ENCODE measurements at regions not wholly inside any gene's neighbourhood (a gene's known extent, or its start where the extent isn't known, plus 50 kb on each side); places are given as distances from the start of the nearest gene placed in this dataset.

GRCh38 chr2:239558661-239559060 lies 157.8 kb upstream of the HDAC4 start:
- CTCF ChIA-PET = no interaction called here
- Histone ChIP-seq H3K79me2 (ENCODE audit: control insufficient read depth, insufficient read depth, low read length) (no peaks in the 10 kb centered on the region), H3K4me2 (ENCODE audit: insufficient read depth, low read length) (no peak overlapping the region), H2AFZ (ENCODE audit: low read depth, low read length) (no peak overlapping the region), H3K36me3 (ENCODE audit: control insufficient read depth in 2 of 2, extremely low read depth in 1 of 2, insufficient read depth in 2 of 2, low read length in 2 of 2) (no peaks in the 10 kb centered on the region), H3K9ac (replicated peaks; ENCODE audit: extremely low read depth, insufficient read depth, low read length) (no peak overlapping the region), H3K4me3 (replicated peaks in 1 of 3; ENCODE audit: insufficient read depth in 1 of 3, low read depth in 1 of 3, low read length in 3 of 3) (no peak overlapping the region), H3K9me3 (replicated peaks; ENCODE audit: control insufficient read depth, insufficient read depth, low read length) (peaks cover 2% of the 10 kb centered on the region), H3K4me1 (ENCODE audit: control insufficient read depth, extremely low read depth, insufficient read depth, low read length) (no peaks in the 10 kb centered on the region), H4K20me1 (replicated peaks; ENCODE audit: control insufficient read depth, extremely low read depth, insufficient read depth, low read length) (no peaks in the 10 kb centered on the region), H3K27me3 (ENCODE audit: control insufficient read depth in 2 of 2, insufficient read depth in 2 of 2, low read length in 2 of 2) (no peaks in the 10 kb centered on the region), H3K9me1 (replicated peaks; ENCODE audit: control insufficient read depth, extremely low read depth, insufficient read depth, low read length) (no peaks in the 10 kb centered on the region), H3K27ac (ENCODE audit: insufficient read depth, low read depth, low read length) (no peak overlapping the region)
- POLR2A ChIA-PET = no interaction called here
- DNase-seq (ENCODE audit: low read depth, low spot score) = no peak
- TF ChIP-seq POLR2AphosphoS5 (IDR thresholded peaks at IDR 0.05; ENCODE audit: insufficient read depth, low read depth, low read length) (no peak), JUN (IDR thresholded peaks at IDR 0.05; ENCODE audit: borderline replicate concordance, insufficient read depth, insufficient read length, low read depth) (no peak), FOS (IDR thresholded peaks at IDR 0.05; ENCODE audit: borderline replicate concordance, insufficient read depth, low read length) (no peak)
- dilution Hi-C loops (cut with MboI; ENCODE audit: extremely low pct_ligation_motif_present, low sequenced_read_pairs) = no loop called here
- no peak for FAIRE-seq
- BruUV-seq (replicated peaks) = no TSS peak
- intact Hi-C loops (cut with micrococcal nuclease) = no loop called here

- dilution Hi-C loops (cut with MboI; ENCODE audit: extremely low pct_ligation_motif_present, low sequenced_read_pairs) = no loop called here
- ChIA-PET POLR2A (no interaction called here), CTCF (no interaction called here)
- no peaks in the 10 kb centered on the region for H4K20me1 ChIP-seq (replicated peaks; ENCODE audit: control insufficient read depth, extremely low read depth, insufficient read depth, low read length)
- no peak overlapping the region for H3K4me2 ChIP-seq (ENCODE audit: insufficient read depth, low read length)
- H3K9ac ChIP-seq (replicated peaks; ENCODE audit: extremely low read depth, insufficient read depth, low read length) = no peak overlapping the region
- H3K4me1 ChIP-seq (ENCODE audit: control insufficient read depth, extremely low read depth, insufficient read depth, low read length) = no peaks in the 10 kb centered on the region
- H2AFZ ChIP-seq (ENCODE audit: low read depth, low read length) = no peak overlapping the region
- H3K27ac ChIP-seq (ENCODE audit: insufficient read depth, low read depth, low read length) = no peak overlapping the region
- BruUV-seq (replicated peaks) = no TSS peak
- intact Hi-C loops (cut with micrococcal nuclease) = no loop called here
- H3K4me3 ChIP-seq (replicated peaks in 1 of 3; ENCODE audit: insufficient read depth in 1 of 3, low read depth in 1 of 3, low read length in 3 of 3) = no peak overlapping the region
- H3K9me1 ChIP-seq (replicated peaks; ENCODE audit: control insufficient read depth, extremely low read depth, insufficient read depth, low read length) = no peaks in the 10 kb centered on the region
- no peaks in the 10 kb centered on the region for H3K36me3 ChIP-seq (ENCODE audit: control insufficient read depth in 2 of 2, extremely low read depth in 1 of 2, insufficient read depth in 2 of 2, low read length in 2 of 2)
- DNase-seq (ENCODE audit: low read depth, low spot score) (no peak), FAIRE-seq (no peak)
- no peaks in the 10 kb centered on the region for H3K27me3 ChIP-seq (ENCODE audit: control insufficient read depth in 2 of 2, insufficient read depth in 2 of 2, low read length in 2 of 2)
- H3K9me3 ChIP-seq (replicated peaks; ENCODE audit: control insufficient read depth, insufficient read depth, low read length) = peaks cover 2% of the 10 kb centered on the region
- TF ChIP-seq POLR2AphosphoS5 (IDR thresholded peaks at IDR 0.05; ENCODE audit: insufficient read depth, low read depth, low read length) (no peak), MYC (IDR thresholded peaks at IDR 0.05; ENCODE audit: low read depth, low read length) (no peak), POLR2A (IDR thresholded peaks at IDR 0.05; ENCODE audit: low read depth, low read length) (no peak), GATA2 (IDR thresholded peaks at IDR 0.05; ENCODE audit: insufficient read depth, insufficient read length, low read depth, low read length) (no peak), CTCF (IDR thresholded peaks at IDR 0.05; ENCODE audit: extremely low read depth in 1 of 2, insufficient read depth in 1 of 2, low read depth in 1 of 2, low read length in 2 of 2) (no peak), EZH2 (IDR thresholded peaks at IDR 0.05; ENCODE audit: borderline replicate concordance, low read depth, low read length, severe bottlenecking) (no peak), FOS (IDR thresholded peaks at IDR 0.05; ENCODE audit: borderline replicate concordance, insufficient read depth, low read length) (no peak), JUN (IDR thresholded peaks at IDR 0.05; ENCODE audit: borderline replicate concordance, insufficient read depth, insufficient read length, low read depth) (no peak), MAX (IDR thresholded peaks at IDR 0.05; ENCODE audit: insufficient read depth, insufficient read length) (no peak)
- no peaks in the 10 kb centered on the region for H3K79me2 ChIP-seq (ENCODE audit: control insufficient read depth, insufficient read depth, low read length)
These were observed 156.7 kb upstream of the HDAC4 start for GRCh38 chr2:239557516-239557915.
